ENCODE measurements at regions not wholly inside any gene's neighbourhood (a gene's known extent, or its start where the extent isn't known, plus 50 kb on each side); places are given as distances from the start of the nearest gene placed in this dataset.

- TF ChIP-seq CTCF (IDR thresholded peaks at IDR 0.05), result no peak
- no peak for TF ChIP-seq POLR2A (IDR thresholded peaks at IDR 0.05)
Measured at GRCh38 chrX:10685923-10686595, 65.7 kb upstream of the MID1 start.
